Femur (tissue), 1 donor: ENCODE measurements at regions not wholly inside any gene's neighbourhood (a gene's known extent, or its start where the extent isn't known, plus 50 kb on each side); places are given as distances from the start of the nearest gene placed in this dataset.

Experiments used
- DNase-seq: peaks from one replicate; pipeline ENCODE4 v3.0.0-alpha.2; 2017

- DNase-seq, result no peak
Measured at GRCh38 chr2:220243571-220243970, 616.1 kb downstream of the SLC4A3 start.

- no peak for DNase-seq
Measured at GRCh38 chr2:220246386-220246785, 619.0 kb downstream of the SLC4A3 start.

- no peak for DNase-seq
Measured at GRCh38 chr2:220247588-220248350, 620.3 kb downstream of the SLC4A3 start.

GRCh38 chr2:220259662-220260061 is 632.2 kb downstream of the SLC4A3 start:
- no peak for DNase-seq

- no peak for DNase-seq
Measured at GRCh38 chr2:220263300-220263699, 635.9 kb downstream of the SLC4A3 start.

- no peak for DNase-seq
Measured at GRCh38 chr2:220269367-220269766, 641.9 kb downstream of the SLC4A3 start.

- no peak for DNase-seq
Measured at GRCh38 chr2:220270481-220271070, 643.1 kb downstream of the SLC4A3 start.

- no peak for DNase-seq
Measured at GRCh38 chr2:220272656-220273055, 645.2 kb downstream of the SLC4A3 start.

- DNase-seq, result no peak
Measured at GRCh38 chr2:220273082-220273481, 645.7 kb downstream of the SLC4A3 start.

GRCh38 chr2:220275454-220275853 is 648.0 kb downstream of the SLC4A3 start:
- no peak for DNase-seq

GRCh38 chr2:220276741-220277444 is 649.5 kb downstream of the SLC4A3 start:
- peak; percentile 28 for DNase-seq

- DNase-seq, result peak; percentile 89
Measured at GRCh38 chr2:220277445-220277975, 650.1 kb downstream of the SLC4A3 start.

GRCh38 chr2:220278022-220278421 is 650.6 kb downstream of the SLC4A3 start:
- no peak for DNase-seq

- DNase-seq, result no peak
Measured at GRCh38 chr2:220279372-220279771, 651.9 kb downstream of the SLC4A3 start.

- no peak for DNase-seq
Measured at GRCh38 chr2:220279840-220280239, 652.4 kb downstream of the SLC4A3 start.

GRCh38 chr2:220280736-220281135 is 653.3 kb downstream of the SLC4A3 start:
- DNase-seq, result no peak

- no peak for DNase-seq
Measured at GRCh38 chr2:220281771-220282170, 654.3 kb downstream of the SLC4A3 start.

GRCh38 chr2:220282236-220282635 is 654.8 kb downstream of the SLC4A3 start:
- no peak for DNase-seq

GRCh38 chr2:220293966-220294365 is 666.5 kb downstream of the SLC4A3 start:
- DNase-seq, result no peak

- DNase-seq, result no peak
Measured at GRCh38 chr2:220296174-220296573, 668.7 kb downstream of the SLC4A3 start.

GRCh38 chr2:220297093-220297492 is 669.7 kb downstream of the SLC4A3 start:
- no peak for DNase-seq

- no peak for DNase-seq
Measured at GRCh38 chr2:220300806-220301205, 673.4 kb downstream of the SLC4A3 start.

- DNase-seq, result no peak
Measured at GRCh38 chr2:220302756-220303155, 675.3 kb downstream of the SLC4A3 start.

- no peak for DNase-seq
Measured at GRCh38 chr2:220309215-220309614, 681.8 kb downstream of the SLC4A3 start.
